ENCODE measurements at regions not wholly inside any gene's neighbourhood (a gene's known extent, or its start where the extent isn't known, plus 50 kb on each side); places are given as distances from the start of the nearest gene placed in this dataset.

GRCh38 chr11:25520459-25520858 is 811.5 kb upstream of the ANO3 start:
- H3K4me3 ChIP-seq (ENCODE audit: control insufficient read depth, low read depth, low read length) = no peak overlapping the region
- TF ChIP-seq CTCF (IDR thresholded peaks at IDR 0.05; ENCODE audit: control insufficient read depth, insufficient read depth, low read depth, low read length, missing control alignments) = no peak
- no peak for DNase-seq (ENCODE audit: low read depth)

- no peak for TF ChIP-seq CTCF (IDR thresholded peaks at IDR 0.05; ENCODE audit: control insufficient read depth, insufficient read depth, low read depth, low read length, missing control alignments)
- no peak for DNase-seq (ENCODE audit: low read depth)
- H3K4me3 ChIP-seq (ENCODE audit: control insufficient read depth, low read depth, low read length) = no peak overlapping the region
These were observed 804.1 kb upstream of the ANO3 start for GRCh38 chr11:25527841-25528240.

DNA sequence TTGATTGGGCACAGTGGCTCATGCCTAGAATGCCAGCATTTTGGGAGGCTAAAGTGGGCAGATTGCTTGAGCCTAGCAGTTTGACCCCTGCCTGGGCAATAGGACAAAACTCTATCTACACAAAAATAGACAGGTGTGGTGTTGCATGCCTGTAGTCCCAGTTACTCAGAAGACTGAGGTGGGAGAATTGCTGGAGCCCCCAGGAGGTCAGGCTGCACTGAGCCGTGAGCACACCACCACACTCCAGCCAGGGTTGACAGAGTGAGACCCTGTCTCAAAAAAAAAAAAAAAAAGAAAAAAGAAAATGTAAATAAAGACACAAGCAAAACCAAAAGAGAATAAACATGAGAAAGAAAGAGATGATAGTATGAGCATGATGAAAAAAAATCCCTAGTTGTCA is 802.4 kb upstream of the ANO3 start:
- no peak overlapping the region for H3K4me3 ChIP-seq (ENCODE audit: control insufficient read depth, low read depth, low read length)
- TF ChIP-seq CTCF (IDR thresholded peaks at IDR 0.05; ENCODE audit: control insufficient read depth, insufficient read depth, low read depth, low read length, missing control alignments) = no peak

GRCh38 chr11:25535467-25536272 is 796.3 kb upstream of the ANO3 start:
- TF ChIP-seq CTCF (IDR thresholded peaks at IDR 0.05; ENCODE audit: control insufficient read depth, insufficient read depth, low read depth, low read length, missing control alignments) = no peak
- DNase-seq (ENCODE audit: low read depth) = no peak
- H3K4me3 ChIP-seq (ENCODE audit: control insufficient read depth, low read depth, low read length) = no peak overlapping the region

More for the DNA sequence above, 802.4 kb upstream of the ANO3 start:
- DNase-seq (ENCODE audit: low read depth) = no peak

GRCh38 chr11:25536289-25536688 is 795.6 kb upstream of the ANO3 start:
- H3K4me3 ChIP-seq (ENCODE audit: control insufficient read depth, low read depth, low read length) = no peak overlapping the region
- TF ChIP-seq CTCF (IDR thresholded peaks at IDR 0.05; ENCODE audit: control insufficient read depth, insufficient read depth, low read depth, low read length, missing control alignments) = no peak

GRCh38 chr11:25537393-25537792 is 794.5 kb upstream of the ANO3 start:
- DNase-seq (ENCODE audit: low read depth) = no peak
- H3K4me3 ChIP-seq (ENCODE audit: control insufficient read depth, low read depth, low read length) = no peak overlapping the region
- no peak for TF ChIP-seq CTCF (IDR thresholded peaks at IDR 0.05; ENCODE audit: control insufficient read depth, insufficient read depth, low read depth, low read length, missing control alignments)

More at GRCh38 chr11:25536289-25536688, 795.6 kb upstream of the ANO3 start:
- no peak for DNase-seq (ENCODE audit: low read depth)

Data from AG09309 (cell line).